Small intestine (tissue), 7 donors: ENCODE measurements at regions not wholly inside any gene's neighbourhood (a gene's known extent, or its start where the extent isn't known, plus 50 kb on each side); places are given as distances from the start of the nearest gene placed in this dataset.

Experiments used
- DNase-seq, 2 donors: peaks; one replicate each; pipeline versions ENCODE4 v3.0.0 to v3.0.0-alpha.2; 2013
- FAIRE-seq: peaks from 2 replicates; lab custom pipeline; 2012; peaks lifted over from hg19 to GRCh38; lab: Jason Lieb, UNC
- H3K27ac ChIP-seq, 3 donors: one replicate each; pipeline ENCODE4 v1.5.1; 2013; ENCODE audit warnings: low read length in 2 of 3, mild to moderate bottlenecking in 2 of 3, control low read depth in 1 of 3, inconsistent platforms in 1 of 3, low read depth in 1 of 3, moderate library complexity in 1 of 3
- H3K27me3 ChIP-seq, 3 donors: one replicate each; pipeline ENCODE4 v1.6.1; 2013; ENCODE audit warnings: low read length in 3 of 3, inconsistent platforms in 1 of 3; ENCODE audit not compliant: control insufficient read depth in 3 of 3, insufficient read depth in 3 of 3
- H3K36me3 ChIP-seq, 3 donors: one replicate each; pipeline ENCODE4 v1.6.1; 2013; ENCODE audit warnings: low read length in 3 of 3, inconsistent platforms in 1 of 3, low read depth in 1 of 3, mild to moderate bottlenecking in 1 of 3, moderate library complexity in 1 of 3; ENCODE audit not compliant: control insufficient read depth in 3 of 3, insufficient read depth in 2 of 3
- H3K4me1 ChIP-seq, 3 donors: one replicate each; pipeline ENCODE4 v1.6.1; 2013; ENCODE audit warnings: low read length in 2 of 3, inconsistent platforms in 1 of 3, low read depth in 1 of 3, mild to moderate bottlenecking in 1 of 3, moderate library complexity in 1 of 3; ENCODE audit not compliant: control insufficient read depth in 3 of 3, insufficient read depth in 2 of 3
- H3K4me3 ChIP-seq, 3 donors: one replicate each; pipeline ENCODE4 v1.5.1; 2013; ENCODE audit warnings: low read length in 3 of 3, control low read depth in 1 of 3, inconsistent platforms in 1 of 3, low read depth in 1 of 3, mild to moderate bottlenecking in 1 of 3, moderate library complexity in 1 of 3
- H3K9me3 ChIP-seq, 2 donors: one replicate each; pipeline ENCODE4 v1.6.1; 2013; ENCODE audit warnings: low read depth in 1 of 2, low read length in 1 of 2; ENCODE audit not compliant: control insufficient read depth in 2 of 2, insufficient read depth in 1 of 2
- WGBS, 3 donors: extraction: QIAGEN DNeasy Blood & Tissue Kit; methylation state at CpG; one replicate each; pipeline ENCODE4 v1.1.7; 2013; 5-methylcytosine and 5-hydroxymethylcytosine counted together
- donor health status: healthy with polysubstance abuse.
- donor health status: control.
- donor health status: control.
- donor health status: Bipolar disorder and iron deficiency.
- donor health status: healthy.

- no peak for FAIRE-seq
- no peaks in the 10 kb centered on the region for H3K36me3 ChIP-seq
- no peak overlapping the region for H3K27ac ChIP-seq
- H3K9me3 ChIP-seq: no peaks in the 10 kb centered on the region
- DNase-seq: no peak
- no peaks in the 10 kb centered on the region for H3K4me1 ChIP-seq
- no peak overlapping the region for H3K4me3 ChIP-seq
- H3K27me3 ChIP-seq: no peaks in the 10 kb centered on the region
- WGBS, 3 donors: 87 to 94% (median 93%) methylated on average over 15 of the region's 15 CpGs
These were observed 408.6 kb downstream of the CAAP1 start for GRCh38 chr9:26483991-26484390.

GRCh38 chr9:26477963-26478362, 414.6 kb downstream of the CAAP1 start:
- FAIRE-seq (no peak), DNase-seq (no peak)
- Histone ChIP-seq H3K36me3 (no peaks in the 10 kb centered on the region), H3K9me3 (no peaks in the 10 kb centered on the region), H3K27ac (no peak overlapping the region), H3K27me3 (no peaks in the 10 kb centered on the region), H3K4me3 (no peak overlapping the region), H3K4me1 (no peaks in the 10 kb centered on the region)

- Histone ChIP-seq H3K4me3 (no peak overlapping the region), H3K36me3 (no peaks in the 10 kb centered on the region), H3K27me3 (no peaks in the 10 kb centered on the region), H3K27ac (no peak overlapping the region), H3K4me1 (no peaks in the 10 kb centered on the region), H3K9me3 (no peaks in the 10 kb centered on the region)
- FAIRE-seq (no peak), DNase-seq (no peak)
- 79 to 84% (median 82%) methylated on average over 2 of the region's 2 CpGs for WGBS, 3 donors
These were observed 421.3 kb downstream of the CAAP1 start for GRCh38 chr9:26471261-26471660.

- no peak overlapping the region for H3K27ac ChIP-seq
- DNase-seq (no peak), FAIRE-seq (no peak)
- H3K9me3 ChIP-seq: no peaks in the 10 kb centered on the region
- H3K4me3 ChIP-seq: no peak overlapping the region
- no peaks in the 10 kb centered on the region for H3K36me3 ChIP-seq
- H3K4me1 ChIP-seq: no peaks in the 10 kb centered on the region
- no peaks in the 10 kb centered on the region for H3K27me3 ChIP-seq
- 47 to 56% (median 55%) methylated on average over 2 of the region's 2 CpGs for WGBS, 3 donors
These were observed 422.3 kb downstream of the CAAP1 start for GRCh38 chr9:26470284-26470683.

GRCh38 chr9:26463837-26464236, 428.8 kb downstream of the CAAP1 start:
- Histone ChIP-seq H3K4me1 (no peaks in the 10 kb centered on the region), H3K4me3 (no peak overlapping the region), H3K36me3 (no peaks in the 10 kb centered on the region), H3K27ac (no peak overlapping the region), H3K27me3 (no peaks in the 10 kb centered on the region), H3K9me3 (no peaks in the 10 kb centered on the region)
- DNase-seq: no peak
- 87 to 92% (median 89%) methylated on average over 1 of the region's 1 CpG for WGBS, 3 donors
- no peak for FAIRE-seq

GRCh38 chr9:26462751-26463150, 429.9 kb downstream of the CAAP1 start:
- 64 to 88% (median 86%) methylated on average over 1 of the region's 1 CpG for WGBS, 3 donors

GRCh38 chr9:26462213-26462612, 430.4 kb downstream of the CAAP1 start:
- no peaks in the 10 kb centered on the region for H3K9me3 ChIP-seq
- H3K27me3 ChIP-seq: no peaks in the 10 kb centered on the region
- FAIRE-seq (no peak), DNase-seq (no peak)
- 28 to 53% (median 34%) methylated on average over 1 of the region's 1 CpG for WGBS, 3 donors
- no peaks in the 10 kb centered on the region for H3K4me1 ChIP-seq
- H3K27ac ChIP-seq: no peak overlapping the region
- H3K36me3 ChIP-seq: no peaks in the 10 kb centered on the region
- no peak overlapping the region for H3K4me3 ChIP-seq

More at GRCh38 chr9:26462751-26463150, 429.9 kb downstream of the CAAP1 start:
- Histone ChIP-seq H3K27me3 (no peaks in the 10 kb centered on the region), H3K36me3 (no peaks in the 10 kb centered on the region), H3K4me3 (no peak overlapping the region), H3K27ac (no peak overlapping the region), H3K4me1 (no peaks in the 10 kb centered on the region), H3K9me3 (no peaks in the 10 kb centered on the region)
- FAIRE-seq: no peak
- no peak for DNase-seq

- Histone ChIP-seq H3K36me3 (no peaks in the 10 kb centered on the region), H3K27ac (no peak overlapping the region), H3K4me1 (no peaks in the 10 kb centered on the region), H3K27me3 (no peaks in the 10 kb centered on the region), H3K9me3 (no peaks in the 10 kb centered on the region), H3K4me3 (no peak overlapping the region)
- FAIRE-seq: no peak
- 0 to 33% (median 5%) methylated on average over 1 of the region's 1 CpG for WGBS, 3 donors
- no peak for DNase-seq
These were observed 432.0 kb downstream of the CAAP1 start for GRCh38 chr9:26460624-26461023.

GRCh38 chr9:26459959-26460358, 432.6 kb downstream of the CAAP1 start:
- H3K36me3 ChIP-seq: no peaks in the 10 kb centered on the region
- no peaks in the 10 kb centered on the region for H3K27me3 ChIP-seq
- FAIRE-seq: no peak
- WGBS, 3 donors: 59 to 73% (median 70%) methylated on average over 2 of the region's 2 CpGs
- H3K9me3 ChIP-seq: no peaks in the 10 kb centered on the region
- no peak overlapping the region for H3K27ac ChIP-seq
- DNase-seq: no peak
- no peak overlapping the region for H3K4me3 ChIP-seq
- H3K4me1 ChIP-seq: no peaks in the 10 kb centered on the region
